Peyer's patch (tissue), 4 donors: ENCODE measurements at regions not wholly inside any gene's neighbourhood (a gene's known extent, or its start where the extent isn't known, plus 50 kb on each side); places are given as distances from the start of the nearest gene placed in this dataset.

Source experiments
- DNase-seq, 3 donors: peaks; one replicate each; pipeline ENCODE4 v3.0.0-alpha.2; 2017 to 2019
- H3K27ac ChIP-seq, 4 donors: fragments of 200-600 bp; sonication (generic); one replicate each; pipeline ENCODE4 v1.5.1; 2016 to 2019
- H3K27me3 ChIP-seq, 2 donors: fragments of 200-600 bp; sonication (generic); one replicate each; pipeline ENCODE4 v1.5.1; 2019
- H3K36me3 ChIP-seq, 3 donors: fragments of 200-600 bp; sonication (generic); one replicate each; pipeline ENCODE4 v1.5.1; 2016 to 2019
- H3K4me1 ChIP-seq, 4 donors: fragments of 200-600 bp; sonication (generic); one replicate each; pipeline ENCODE4 v1.5.1; 2016 to 2019
- H3K4me3 ChIP-seq, 4 donors: fragments of 200-600 bp; sonication (generic); 1 replicate in 3 of 4; 2 replicates in 1 of 4; pipeline ENCODE4 v1.5.1; 2016 to 2019; ENCODE audit warnings: mild to moderate bottlenecking in 1 of 4
- H3K9me3 ChIP-seq, 4 donors: fragments of 200-600 bp; sonication (generic); one replicate each; pipeline ENCODE4 v1.5.1; 2016 to 2019; ENCODE audit warnings: mild to moderate bottlenecking in 1 of 4
- POLR2A ChIP-seq, 2 donors: fragments of 450-650 bp; IDR thresholded peaks; one replicate each; pipeline ENCODE4 v1.5.1; 2017; ENCODE audit warnings: antibody characterized with exemption in 2 of 2, mild to moderate bottlenecking in 2 of 2, moderate library complexity in 2 of 2
- TF ChIP-seq, protein P1 (sequence below), 6 experiments: fragments of 450-650 bp in 4 of 6; fragments of 200-600 bp in 2 of 6; sonication (generic) in 1 of 6; IDR thresholded peaks; one replicate each; pipeline ENCODE4 v1.5.1; 2017 to 2019; ENCODE audit warnings: antibody characterized with exemption in 6 of 6, mild to moderate bottlenecking in 3 of 6, moderate library complexity in 1 of 6

DNA sequence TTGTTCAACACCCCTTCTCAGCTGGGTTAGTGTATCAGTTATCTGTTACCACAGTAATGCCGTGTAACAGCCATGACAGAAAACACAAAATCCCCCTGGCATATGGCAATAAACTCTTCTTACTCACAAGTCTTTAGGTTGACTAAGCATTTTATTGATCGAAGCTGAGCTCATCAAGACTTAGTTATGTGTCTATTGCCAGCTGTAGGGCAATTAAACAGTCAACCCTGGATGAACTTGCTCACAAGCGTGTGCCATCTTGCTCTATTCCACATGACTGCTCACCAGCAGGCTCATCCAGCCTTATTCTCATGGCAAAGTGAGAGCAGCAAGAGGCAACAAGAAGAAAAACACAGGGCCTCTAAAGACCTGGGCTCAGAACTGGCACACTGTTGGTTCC is 333.8 kb upstream of the PTBP2 start:
- TF ChIP-seq POLR2A (IDR thresholded peaks at IDR 0.05), result no peak
- TF ChIP-seq, protein P1, sequence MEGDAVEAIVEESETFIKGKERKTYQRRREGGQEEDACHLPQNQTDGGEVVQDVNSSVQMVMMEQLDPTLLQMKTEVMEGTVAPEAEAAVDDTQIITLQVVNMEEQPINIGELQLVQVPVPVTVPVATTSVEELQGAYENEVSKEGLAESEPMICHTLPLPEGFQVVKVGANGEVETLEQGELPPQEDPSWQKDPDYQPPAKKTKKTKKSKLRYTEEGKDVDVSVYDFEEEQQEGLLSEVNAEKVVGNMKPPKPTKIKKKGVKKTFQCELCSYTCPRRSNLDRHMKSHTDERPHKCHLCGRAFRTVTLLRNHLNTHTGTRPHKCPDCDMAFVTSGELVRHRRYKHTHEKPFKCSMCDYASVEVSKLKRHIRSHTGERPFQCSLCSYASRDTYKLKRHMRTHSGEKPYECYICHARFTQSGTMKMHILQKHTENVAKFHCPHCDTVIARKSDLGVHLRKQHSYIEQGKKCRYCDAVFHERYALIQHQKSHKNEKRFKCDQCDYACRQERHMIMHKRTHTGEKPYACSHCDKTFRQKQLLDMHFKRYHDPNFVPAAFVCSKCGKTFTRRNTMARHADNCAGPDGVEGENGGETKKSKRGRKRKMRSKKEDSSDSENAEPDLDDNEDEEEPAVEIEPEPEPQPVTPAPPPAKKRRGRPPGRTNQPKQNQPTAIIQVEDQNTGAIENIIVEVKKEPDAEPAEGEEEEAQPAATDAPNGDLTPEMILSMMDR (IDR thresholded peaks at IDR 0.05), result no peak
- Histone ChIP-seq H3K36me3 (no peaks in the 10 kb centered on the region), H3K27me3 (no peaks in the 10 kb centered on the region), H3K4me1 (no peaks in the 10 kb centered on the region), H3K4me3 (no peak overlapping the region), H3K9me3 (no peaks in the 10 kb centered on the region), H3K27ac (no peak overlapping the region)
- DNase-seq, result no peak

DNA sequence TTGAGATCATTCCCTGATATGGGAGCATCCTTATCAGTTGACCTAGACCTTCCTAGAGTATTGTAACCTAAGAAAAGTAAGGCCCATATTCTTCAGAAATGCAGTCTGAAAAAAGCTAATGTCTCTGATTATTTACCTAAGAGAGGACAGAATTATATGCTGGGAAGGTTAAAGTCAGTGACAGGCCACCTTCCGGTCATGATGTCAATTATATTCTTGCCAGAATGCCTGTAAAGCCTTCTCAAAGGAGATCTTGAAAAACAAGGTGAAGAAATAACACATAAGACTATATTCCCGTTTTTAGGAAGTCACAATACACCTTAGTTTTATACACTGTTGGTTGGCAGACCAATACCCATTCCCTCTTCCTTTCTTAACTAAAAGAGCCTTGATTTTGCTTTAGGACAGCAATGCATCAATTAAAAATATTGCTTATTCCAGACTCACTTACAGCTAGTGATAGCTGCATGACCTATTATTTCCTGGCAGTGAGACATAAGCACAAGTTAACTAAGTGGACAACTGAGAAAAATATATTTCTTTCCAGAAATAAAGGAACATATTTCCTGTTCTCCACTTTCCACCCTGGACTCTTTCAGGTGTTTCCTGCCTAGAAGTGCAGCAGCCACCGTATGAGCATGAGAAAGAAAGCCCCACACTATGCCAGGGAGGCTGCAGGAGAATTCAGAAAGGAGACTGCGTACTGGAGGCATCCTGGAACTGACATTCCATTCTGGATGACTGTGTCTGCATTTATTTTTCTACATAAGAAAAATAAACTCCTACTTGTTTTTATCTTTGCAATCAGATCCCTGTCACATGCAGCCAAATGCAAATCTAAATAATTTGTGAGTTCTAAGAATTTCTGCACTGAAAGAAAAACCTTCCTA is 332.9 kb upstream of the PTBP2 start:
- TF ChIP-seq POLR2A (IDR thresholded peaks at IDR 0.05), result no peak
- TF ChIP-seq, protein P1 (IDR thresholded peaks at IDR 0.05), result no peak
- H3K9me3 ChIP-seq, result no peaks in the 10 kb centered on the region
- no peak overlapping the region for H3K27ac ChIP-seq
- H3K4me1 ChIP-seq, result no peaks in the 10 kb centered on the region
- no peak overlapping the region for H3K4me3 ChIP-seq
- no peaks in the 10 kb centered on the region for H3K27me3 ChIP-seq
- DNase-seq, result no peak
- H3K36me3 ChIP-seq, result no peaks in the 10 kb centered on the region

DNA sequence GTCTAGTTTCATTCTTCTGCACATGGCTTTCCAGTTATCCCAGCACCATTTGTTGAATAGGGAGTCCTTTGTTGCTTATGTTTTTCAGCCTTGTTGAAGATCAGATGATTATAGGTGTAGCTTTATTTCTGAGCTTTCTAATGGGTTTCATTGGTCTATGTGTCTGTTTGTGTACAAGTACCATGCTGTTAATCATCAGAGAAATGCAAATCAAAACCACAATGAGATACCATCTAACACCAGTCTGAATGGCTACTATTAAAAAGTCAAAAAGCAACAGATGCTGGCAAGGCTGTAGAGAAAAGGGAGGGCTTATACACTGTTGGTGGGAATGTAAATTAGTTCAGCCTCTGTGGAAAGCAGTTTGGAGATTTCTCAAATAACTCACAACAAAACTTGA is 321.5 kb upstream of the PTBP2 start:
- no peak for DNase-seq
- no peaks in the 10 kb centered on the region for H3K4me1 ChIP-seq
- no peaks in the 10 kb centered on the region for H3K36me3 ChIP-seq
- H3K9me3 ChIP-seq, result no peaks in the 10 kb centered on the region
- H3K4me3 ChIP-seq, result no peak overlapping the region
- TF ChIP-seq, protein P1 (IDR thresholded peaks at IDR 0.05), result no peak
- TF ChIP-seq POLR2A (IDR thresholded peaks at IDR 0.05), result no peak
- peaks cover 0 to 3% of the 10 kb centered on the region in 2 donors for H3K27me3 ChIP-seq
- no peak overlapping the region for H3K27ac ChIP-seq

DNA sequence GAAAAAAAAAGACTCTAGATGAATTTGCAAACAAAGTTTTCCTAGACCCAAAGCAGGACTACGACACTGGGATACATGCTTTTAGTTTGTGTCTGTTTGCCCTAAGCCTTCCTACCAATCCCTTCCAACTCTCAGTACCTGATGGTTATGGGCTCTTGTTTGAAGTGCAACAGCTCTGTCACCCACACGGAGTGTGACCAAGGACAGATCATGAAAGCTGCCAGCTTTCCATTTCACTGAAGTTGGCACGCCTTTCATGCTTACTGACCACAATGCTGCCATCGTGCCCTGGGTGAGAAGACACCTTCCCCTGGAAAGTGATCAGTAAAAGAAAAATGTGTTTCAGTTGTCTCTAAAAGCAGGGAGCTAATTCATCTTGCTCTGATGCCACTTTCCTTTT is 312.5 kb upstream of the PTBP2 start:
- no peak overlapping the region for H3K27ac ChIP-seq
- no peaks in the 10 kb centered on the region for H3K9me3 ChIP-seq
- no peaks in the 10 kb centered on the region for H3K36me3 ChIP-seq
- no peaks in the 10 kb centered on the region for H3K27me3 ChIP-seq
- H3K4me3 ChIP-seq, result no peak overlapping the region
- H3K4me1 ChIP-seq, result no peaks in the 10 kb centered on the region
- TF ChIP-seq, protein P1 (IDR thresholded peaks at IDR 0.05), result no peak
- TF ChIP-seq POLR2A (IDR thresholded peaks at IDR 0.05), result no peak
- DNase-seq, result no peak

DNA sequence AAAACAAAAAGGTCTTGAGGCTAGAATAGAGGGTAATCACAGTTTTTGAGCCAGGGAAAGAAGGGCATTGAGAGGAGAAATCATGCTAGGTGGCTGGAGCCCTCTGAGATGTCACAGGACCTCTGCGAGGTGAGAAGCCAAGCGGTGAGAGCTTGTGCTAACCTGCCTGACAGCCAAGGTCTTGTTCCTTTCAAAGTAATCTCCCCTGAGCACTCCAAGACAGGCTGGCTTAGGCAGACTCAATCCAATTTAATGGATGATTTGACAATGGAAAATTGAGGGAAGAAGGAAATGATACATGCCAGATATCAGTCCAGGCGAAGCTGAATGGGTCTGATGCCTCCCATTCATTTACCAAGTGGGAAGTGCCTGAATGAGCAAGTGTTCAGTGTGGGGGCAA is 311.9 kb upstream of the PTBP2 start:
- no peak overlapping the region for H3K27ac ChIP-seq
- H3K36me3 ChIP-seq, result no peaks in the 10 kb centered on the region
- TF ChIP-seq, protein P1 (IDR thresholded peaks at IDR 0.05), result no peak
- TF ChIP-seq POLR2A (IDR thresholded peaks at IDR 0.05), result no peak
- H3K4me1 ChIP-seq, result no peaks in the 10 kb centered on the region
- H3K9me3 ChIP-seq, result no peaks in the 10 kb centered on the region
- no peaks in the 10 kb centered on the region for H3K27me3 ChIP-seq
- no peak overlapping the region for H3K4me3 ChIP-seq
- DNase-seq, result no peak
